A673 (cell line): ENCODE measurements at regions not wholly inside any gene's neighbourhood (a gene's known extent, or its start where the extent isn't known, plus 50 kb on each side); places are given as distances from the start of the nearest gene placed in this dataset.
"Not testable (repeated sequence)": the region's sequence is repeated elsewhere in the genome, so short reads cannot be mapped to it uniquely, and the experiment has no call there.

ENCODE experiments used
- BruUV-seq: library from RNA; stranded (reverse); fragments of 400-500 nt; replicated peaks from 2 replicates; lab custom pipeline; 2021; lab: Mats Ljungman, UMichigan
- CTCF ChIA-PET: fragments of 300-600 bp; sonication (Branson Sonifier 250); formaldehyde crosslinking; loops from one replicate; lab custom pipeline; 2022; ENCODE audit warnings: antibody characterized with exemption; lab: Charles Lee
- POLR2A ChIA-PET: fragments of 300-600 bp; sonication (Branson Sonifier 250); formaldehyde crosslinking; loops from one replicate; lab custom pipeline; 2022; ENCODE audit warnings: antibody characterized with exemption; ENCODE audit not compliant: low non-redundant PET; lab: Charles Lee
- DNase-seq: peaks from one replicate; pipeline ENCODE4 v3.0.0-alpha.2; 2015; ENCODE audit warnings: low spot score
- H3K27ac ChIP-seq: fragments of 200-600 bp; sonication (generic); 2 replicates; pipeline ENCODE4 v1.5.1; 2016; ENCODE audit warnings: mixed run types, low read depth, mild to moderate bottlenecking, mixed read lengths, antibody characterized with exemption, low read length; ENCODE audit not compliant: poor library complexity, severe bottlenecking
- H3K27me3 ChIP-seq: fragments of 200-600 bp; sonication (generic); replicated peaks from 2 replicates; pipeline ENCODE4 v1.6.1; 2017; ENCODE audit warnings: mixed run types, low read depth, mild to moderate bottlenecking, mixed read lengths, antibody characterized with exemption, low read length; ENCODE audit not compliant: insufficient read depth, poor library complexity
- H3K36me3 ChIP-seq: fragments of 200-600 bp; sonication (generic); 2 replicates; pipeline ENCODE4 v1.6.1; 2016; ENCODE audit warnings: mixed run types, mild to moderate bottlenecking, mixed read lengths, antibody characterized with exemption, low read length; ENCODE audit not compliant: insufficient read depth, poor library complexity, severe bottlenecking
- H3K4me1 ChIP-seq: fragments of 200-600 bp; sonication (generic); 2 replicates; pipeline ENCODE4 v1.6.1; 2017; ENCODE audit warnings: mixed run types, mild to moderate bottlenecking, mixed read lengths, antibody characterized with exemption, low read length; ENCODE audit not compliant: insufficient read depth, poor library complexity, severe bottlenecking
- H3K4me3 ChIP-seq: fragments of 200-600 bp; sonication (generic); 2 replicates; pipeline ENCODE4 v1.5.1; 2016; ENCODE audit warnings: low read depth, mixed run types, mild to moderate bottlenecking, mixed read lengths, low read length; ENCODE audit not compliant: poor library complexity, severe bottlenecking
- H3K9me3 ChIP-seq: fragments of 200-600 bp; sonication (generic); 2 replicates; pipeline ENCODE4 v1.6.1; 2016; ENCODE audit warnings: mixed run types, low read depth, mild to moderate bottlenecking, mixed read lengths, antibody characterized with exemption, low read length; ENCODE audit not compliant: poor library complexity, severe bottlenecking
- CTCF ChIP-seq: fragments of 300-800, 200-600 bp; sonication (generic); conservative IDR thresholded peaks from 2 replicates; pipeline ENCODE4 v1.5.1; 2017; ENCODE audit warnings: low read depth, mild to moderate bottlenecking, antibody characterized with exemption, low read length, moderate library complexity, mixed read lengths
- EZH2 ChIP-seq: fragments of 200-600 bp; sonication (generic); IDR thresholded peaks from 2 replicates; pipeline ENCODE4 v1.6.1; 2017; ENCODE audit warnings: borderline replicate concordance, low read depth, mild to moderate bottlenecking, mixed read lengths, antibody characterized with exemption, low read length; ENCODE audit not compliant: poor library complexity, severe bottlenecking
- intact Hi-C: fragments of 100-400 bp; cut with micrococcal nuclease; formaldehyde crosslinking; loops from one replicate; pipeline ENCODE4 v1.10.0; 2022; ENCODE audit not compliant: unreplicated experiment

DNA sequence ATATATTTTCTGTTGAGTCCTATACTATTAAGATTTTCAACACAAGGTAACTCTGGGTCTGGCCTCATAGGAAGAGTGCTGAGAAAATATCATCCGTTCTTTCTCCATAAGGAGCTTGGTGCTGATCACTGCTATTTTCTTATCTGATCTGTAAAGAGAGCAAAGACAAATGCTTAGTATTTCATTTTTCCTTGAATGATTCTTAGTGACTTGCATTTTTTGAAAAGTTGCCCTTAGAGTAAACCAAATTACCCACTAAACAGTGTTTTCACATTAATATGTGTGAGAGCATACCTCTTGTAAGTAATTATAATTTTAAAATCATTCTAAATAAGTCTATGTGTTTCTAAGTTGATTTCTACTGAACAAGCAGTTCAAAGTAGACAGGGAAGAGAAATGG is 121.3 kb upstream of the CTSV start:
- H3K4me3 ChIP-seq: no peak overlapping the region
- TF ChIP-seq CTCF: no peak
- TF ChIP-seq EZH2: no peak
- CTCF ChIA-PET: no interaction called here

DNA sequence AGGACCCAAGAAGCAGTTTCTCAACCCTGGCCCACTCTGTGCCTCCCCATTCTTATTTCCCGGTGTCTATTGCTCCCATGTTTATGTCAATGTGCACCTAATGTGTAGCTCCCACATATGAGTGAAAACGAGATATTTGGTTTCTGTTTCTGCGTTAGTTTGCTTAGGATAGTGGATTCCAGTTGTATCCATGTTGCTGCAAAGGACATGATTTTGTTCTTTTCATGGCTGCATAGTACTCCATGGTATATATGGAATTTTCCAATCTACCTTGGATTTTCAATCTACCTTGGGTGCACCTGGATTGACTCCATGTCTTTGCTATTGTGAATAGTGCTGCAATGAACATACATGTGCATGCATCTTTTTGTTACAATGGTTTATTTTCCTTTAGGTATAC is 119.8 kb upstream of the CTSV start:
- H3K4me3 ChIP-seq, BruUV-seq, H3K4me1 ChIP-seq, H3K9me3 ChIP-seq, DNase-seq, H3K27me3 ChIP-seq, POLR2A ChIA-PET, H3K27ac ChIP-seq, intact Hi-C loops, H3K36me3 ChIP-seq, CTCF ChIA-PET: not testable (repeated sequence)

More for the DNA sequence above, 121.3 kb upstream of the CTSV start:
- Histone ChIP-seq H3K27me3 (no peaks in the 10 kb centered on the region), H3K27ac (no peak overlapping the region), H3K9me3 (no peaks in the 10 kb centered on the region), H3K4me1 (no peaks in the 10 kb centered on the region), H3K36me3 (no peaks in the 10 kb centered on the region)
- no peak for DNase-seq
- POLR2A ChIA-PET: no interaction called here
- intact Hi-C loops: no loop called here
- BruUV-seq: no TSS peak

DNA sequence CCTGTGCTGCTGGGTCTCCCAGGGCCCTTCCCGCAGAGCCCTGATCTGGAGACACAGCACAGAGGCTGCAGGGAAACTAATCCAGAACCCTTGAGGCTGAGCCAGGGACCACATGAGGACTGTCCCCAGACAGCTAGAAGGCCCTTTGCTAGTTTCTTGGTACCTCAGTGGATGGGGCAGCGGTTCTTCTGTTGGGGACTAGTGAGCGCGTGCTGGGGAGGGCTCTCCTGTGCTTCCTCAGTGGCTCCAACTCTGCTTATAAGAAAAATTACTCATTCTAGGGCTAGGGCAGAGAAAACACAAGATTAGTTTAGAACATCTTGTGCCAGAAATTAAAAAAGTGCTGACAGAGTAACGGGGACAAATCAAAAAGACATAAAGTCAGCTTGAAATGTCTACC is 116.5 kb upstream of the CTSV start:
- H3K27ac ChIP-seq, H3K9me3 ChIP-seq, DNase-seq, H3K4me3 ChIP-seq, H3K27me3 ChIP-seq, BruUV-seq, POLR2A ChIA-PET, H3K4me1 ChIP-seq, H3K36me3 ChIP-seq, intact Hi-C loops, CTCF ChIA-PET: not testable (repeated sequence)

- no peaks in the 10 kb centered on the region for H3K4me1 ChIP-seq
- intact Hi-C loops: no loop called here
- no TSS peak for BruUV-seq
- POLR2A ChIA-PET: no interaction called here
- CTCF ChIA-PET: no interaction called here
- H3K27ac ChIP-seq: no peak overlapping the region
- H3K9me3 ChIP-seq: no peaks in the 10 kb centered on the region
- TF ChIP-seq EZH2: no peak
- TF ChIP-seq CTCF: no peak
- DNase-seq: no peak
- H3K4me3 ChIP-seq: no peak overlapping the region
- no peaks in the 10 kb centered on the region for H3K36me3 ChIP-seq
- H3K27me3 ChIP-seq: no peaks in the 10 kb centered on the region
These were observed 115.0 kb upstream of the CTSV start for GRCh38 chr9:97153967-97154366.

DNA sequence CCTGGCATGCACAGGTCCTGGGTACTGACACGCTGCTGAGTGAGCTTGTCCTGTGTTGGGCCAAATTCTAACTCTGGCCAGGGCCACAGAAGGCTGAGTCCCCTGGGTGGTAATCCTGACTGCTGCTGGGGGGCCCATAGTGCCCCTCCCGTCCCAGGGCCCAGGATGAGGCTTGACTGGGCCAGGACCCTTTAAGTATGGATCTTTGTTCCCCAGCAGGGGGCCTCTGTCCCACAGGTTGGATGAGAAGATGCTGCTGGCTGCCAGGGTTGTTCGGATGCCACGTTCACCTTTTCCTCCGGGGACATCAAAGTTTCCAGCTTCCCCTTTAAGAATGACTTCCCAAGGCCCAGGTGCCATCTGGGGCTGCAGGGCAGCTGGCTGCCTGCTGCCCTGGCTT is 114.2 kb upstream of the CTSV start:
- H3K9me3 ChIP-seq, H3K27ac ChIP-seq, intact Hi-C loops, H3K4me3 ChIP-seq, H3K4me1 ChIP-seq, DNase-seq, H3K36me3 ChIP-seq, H3K27me3 ChIP-seq, BruUV-seq, CTCF ChIA-PET, POLR2A ChIA-PET: not testable (repeated sequence)

DNA sequence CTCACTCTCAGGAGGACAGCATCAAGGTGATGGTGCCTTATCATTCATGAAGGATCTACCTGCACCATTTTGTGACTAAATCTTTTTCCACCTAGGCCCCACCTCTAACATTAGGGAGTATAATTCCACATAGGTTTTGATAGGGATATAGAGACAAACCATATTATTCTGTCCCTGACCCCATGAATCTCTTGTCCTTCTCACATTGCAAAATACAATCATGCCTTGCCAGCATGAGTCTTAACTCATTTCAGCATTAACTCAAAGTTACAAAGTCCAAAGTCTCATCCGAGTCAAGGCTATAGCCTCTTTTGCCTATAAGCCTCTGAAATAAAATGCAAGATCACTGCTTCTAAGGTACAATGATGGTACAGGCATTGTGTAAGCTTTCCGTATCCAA is 111.5 kb upstream of the CTSV start:
- H3K9me3 ChIP-seq, POLR2A ChIA-PET, BruUV-seq, H3K27me3 ChIP-seq, H3K4me3 ChIP-seq, DNase-seq, H3K36me3 ChIP-seq, CTCF ChIA-PET, H3K27ac ChIP-seq, H3K4me1 ChIP-seq, intact Hi-C loops: not testable (repeated sequence)
